Peyer's patch (tissue), 4 donors: ENCODE measurements at regions not wholly inside any gene's neighbourhood (a gene's known extent, or its start where the extent isn't known, plus 50 kb on each side); places are given as distances from the start of the nearest gene placed in this dataset.

ENCODE experiments used
- POLR2A ChIP-seq, 2 donors: fragments of 450-650 bp; IDR thresholded peaks; one replicate each; pipeline ENCODE4 v1.5.1; 2017; ENCODE audit warnings: antibody characterized with exemption in 2 of 2, mild to moderate bottlenecking in 2 of 2, moderate library complexity in 2 of 2
- TF ChIP-seq, protein P1 (sequence below), 6 experiments: fragments of 450-650 bp in 4 of 6; fragments of 200-600 bp in 2 of 6; sonication (generic) in 1 of 6; IDR thresholded peaks; one replicate each; pipeline ENCODE4 v1.5.1; 2017 to 2019; ENCODE audit warnings: antibody characterized with exemption in 6 of 6, mild to moderate bottlenecking in 3 of 6, moderate library complexity in 1 of 6

DNA sequence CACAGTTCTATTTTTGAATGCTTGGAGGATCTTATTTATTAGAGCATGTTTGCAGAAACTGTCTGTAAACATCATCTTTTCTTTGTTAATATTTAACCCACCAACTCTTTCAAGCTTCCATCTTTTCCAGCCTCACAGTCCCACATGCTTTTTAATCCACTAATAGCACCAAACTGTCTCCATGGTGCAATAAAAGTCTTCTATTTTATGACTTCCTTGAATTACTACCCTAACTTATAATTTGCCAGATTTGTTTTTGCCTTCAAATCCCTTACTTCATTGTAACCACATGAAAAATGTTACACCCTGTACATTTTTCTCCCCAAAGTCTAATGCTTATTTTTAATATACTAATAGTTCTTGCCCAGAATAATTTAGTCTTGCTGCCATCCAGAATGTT lies 792.6 kb downstream of the PLCL1 start:
- no peak for TF ChIP-seq POLR2A (IDR thresholded peaks at IDR 0.05)
- TF ChIP-seq, protein P1, sequence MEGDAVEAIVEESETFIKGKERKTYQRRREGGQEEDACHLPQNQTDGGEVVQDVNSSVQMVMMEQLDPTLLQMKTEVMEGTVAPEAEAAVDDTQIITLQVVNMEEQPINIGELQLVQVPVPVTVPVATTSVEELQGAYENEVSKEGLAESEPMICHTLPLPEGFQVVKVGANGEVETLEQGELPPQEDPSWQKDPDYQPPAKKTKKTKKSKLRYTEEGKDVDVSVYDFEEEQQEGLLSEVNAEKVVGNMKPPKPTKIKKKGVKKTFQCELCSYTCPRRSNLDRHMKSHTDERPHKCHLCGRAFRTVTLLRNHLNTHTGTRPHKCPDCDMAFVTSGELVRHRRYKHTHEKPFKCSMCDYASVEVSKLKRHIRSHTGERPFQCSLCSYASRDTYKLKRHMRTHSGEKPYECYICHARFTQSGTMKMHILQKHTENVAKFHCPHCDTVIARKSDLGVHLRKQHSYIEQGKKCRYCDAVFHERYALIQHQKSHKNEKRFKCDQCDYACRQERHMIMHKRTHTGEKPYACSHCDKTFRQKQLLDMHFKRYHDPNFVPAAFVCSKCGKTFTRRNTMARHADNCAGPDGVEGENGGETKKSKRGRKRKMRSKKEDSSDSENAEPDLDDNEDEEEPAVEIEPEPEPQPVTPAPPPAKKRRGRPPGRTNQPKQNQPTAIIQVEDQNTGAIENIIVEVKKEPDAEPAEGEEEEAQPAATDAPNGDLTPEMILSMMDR (IDR thresholded peaks at IDR 0.05), result no peak
